Neuronal stem cell (in vitro differentiated cells): ENCODE measurements at regions not wholly inside any gene's neighbourhood (a gene's known extent, or its start where the extent isn't known, plus 50 kb on each side); places are given as distances from the start of the nearest gene placed in this dataset.
"Not testable (repeated sequence)": the region's sequence is repeated elsewhere in the genome, so short reads cannot be mapped to it uniquely, and the experiment has no call there.

ENCODE experiments used
- DNase-seq: peaks from one replicate; pipeline ENCODE4 v3.0.0-alpha.2; 2013; ENCODE audit warnings: low spot score
- H2AFZ ChIP-seq: one replicate; pipeline ENCODE4 v1.6.1; 2013; ENCODE audit warnings: mild to moderate bottlenecking, low read length, inconsistent platforms
- H2AK5ac ChIP-seq: 2 replicates; pipeline ENCODE4 v1.6.1; 2013; ENCODE audit warnings: low read depth, mild to moderate bottlenecking, inconsistent platforms, low read length, moderate library complexity, mixed read lengths
- H2BK120ac ChIP-seq: 2 replicates; pipeline ENCODE4 v1.6.1; 2013; ENCODE audit warnings: low read depth, mild to moderate bottlenecking, inconsistent platforms, low read length, moderate library complexity, mixed read lengths
- H2BK12ac ChIP-seq: one replicate; pipeline ENCODE4 v1.6.1; 2013; ENCODE audit warnings: low read length, inconsistent platforms
- H2BK15ac ChIP-seq: 2 replicates; pipeline ENCODE4 v1.6.1; 2013; ENCODE audit warnings: mild to moderate bottlenecking, low read length, inconsistent platforms, mixed read lengths
- H2BK5ac ChIP-seq: one replicate; pipeline ENCODE4 v1.6.1; 2013; ENCODE audit warnings: inconsistent platforms, mild to moderate bottlenecking, low read length, moderate library complexity
- H3K14ac ChIP-seq: one replicate; pipeline ENCODE4 v1.6.1; 2013; ENCODE audit warnings: low read length, inconsistent platforms
- H3K18ac ChIP-seq: 2 replicates; pipeline ENCODE4 v1.6.1; 2013; ENCODE audit warnings: low read length, inconsistent platforms
- H3K23ac ChIP-seq: 2 replicates; pipeline ENCODE4 v1.6.1; 2013; ENCODE audit warnings: low read depth, mild to moderate bottlenecking, mixed read lengths, low read length, inconsistent platforms; ENCODE audit not compliant: poor library complexity
- H3K27ac ChIP-seq: replicated peaks from 3 replicates; pipeline ENCODE4 v1.5.1; 2013; ENCODE audit warnings: low read length, inconsistent platforms
- H3K27me3 ChIP-seq, 3 experiments: 2 replicates each; pipeline ENCODE4 v1.6.1; 2013; ENCODE audit warnings: low read length in 3 of 3, mild to moderate bottlenecking in 2 of 3, inconsistent platforms in 1 of 3, low read depth in 1 of 3, mixed read lengths in 1 of 3, moderate library complexity in 1 of 3; ENCODE audit not compliant: control insufficient read depth in 3 of 3, insufficient read depth in 3 of 3
- H3K36me3 ChIP-seq, 2 donors: replicated peaks in 1 of 2; 2 replicates each; pipeline ENCODE4 v1.6.1; 2013; ENCODE audit warnings: low read length in 2 of 2; ENCODE audit not compliant: control insufficient read depth in 2 of 2, insufficient read depth in 2 of 2
- H3K4ac ChIP-seq: 2 replicates; pipeline ENCODE4 v1.6.1; 2013; ENCODE audit warnings: inconsistent platforms, mild to moderate bottlenecking, low read length, moderate library complexity
- H3K4me1 ChIP-seq, 2 donors: 1 replicate in 1 of 2; 2 replicates in 1 of 2; pipeline ENCODE4 v1.6.1; 2013; ENCODE audit warnings: low read length in 2 of 2, low read depth in 1 of 2; ENCODE audit not compliant: control insufficient read depth in 2 of 2, insufficient read depth in 1 of 2
- H3K4me2 ChIP-seq: one replicate; pipeline ENCODE4 v1.6.1; 2013; ENCODE audit warnings: mild to moderate bottlenecking, low read length, inconsistent platforms; ENCODE audit not compliant: insufficient read depth, poor library complexity, severe bottlenecking
- H3K4me3 ChIP-seq, 2 donors: 2 replicates each; pipeline ENCODE4 v1.5.1; 2013; ENCODE audit warnings: low read length in 2 of 2, mild to moderate bottlenecking in 2 of 2, inconsistent platforms in 1 of 2, moderate library complexity in 1 of 2
- H3K79me1 ChIP-seq: one replicate; pipeline ENCODE4 v1.6.1; 2013; ENCODE audit warnings: low read depth, mild to moderate bottlenecking, inconsistent platforms, low read length, moderate library complexity
- H3K9ac ChIP-seq: one replicate; pipeline ENCODE4 v1.6.1; 2013; ENCODE audit warnings: mild to moderate bottlenecking, low read depth, low read length, inconsistent platforms; ENCODE audit not compliant: poor library complexity
- H3K9me3 ChIP-seq, 2 donors: replicated peaks in 1 of 2; 2 replicates each; pipeline versions ENCODE3 to v1.6.1; 2013; ENCODE audit warnings: low read length in 2 of 2, mild to moderate bottlenecking in 2 of 2, inconsistent platforms in 1 of 2, low read depth in 1 of 2, mixed read lengths in 1 of 2, moderate library complexity in 1 of 2; ENCODE audit not compliant: control insufficient read depth in 2 of 2, insufficient read depth in 1 of 2
- H4K8ac ChIP-seq: one replicate; pipeline ENCODE4 v1.6.1; 2013; ENCODE audit warnings: low read depth, mild to moderate bottlenecking, inconsistent platforms, low read length, moderate library complexity
- H4K91ac ChIP-seq: one replicate; pipeline ENCODE4 v1.6.1; 2013; ENCODE audit warnings: low read length, low read depth, mild to moderate bottlenecking, inconsistent platforms; ENCODE audit not compliant: poor library complexity
- WGBS, 2 donors: extraction: QIAGEN DNeasy Blood & Tissue Kit; methylation state at CpG; one replicate each; pipeline ENCODE4 v1.1.7; 2013; ENCODE audit warnings: missing lambda C conversion rate in 2 of 2, mixed read lengths in 1 of 2; ENCODE audit not compliant: insufficient read length in 2 of 2, insufficient replicate concordance in 1 of 2; ENCODE audit errors: extremely low coverage in 2 of 2; 5-methylcytosine and 5-hydroxymethylcytosine counted together

DNA sequence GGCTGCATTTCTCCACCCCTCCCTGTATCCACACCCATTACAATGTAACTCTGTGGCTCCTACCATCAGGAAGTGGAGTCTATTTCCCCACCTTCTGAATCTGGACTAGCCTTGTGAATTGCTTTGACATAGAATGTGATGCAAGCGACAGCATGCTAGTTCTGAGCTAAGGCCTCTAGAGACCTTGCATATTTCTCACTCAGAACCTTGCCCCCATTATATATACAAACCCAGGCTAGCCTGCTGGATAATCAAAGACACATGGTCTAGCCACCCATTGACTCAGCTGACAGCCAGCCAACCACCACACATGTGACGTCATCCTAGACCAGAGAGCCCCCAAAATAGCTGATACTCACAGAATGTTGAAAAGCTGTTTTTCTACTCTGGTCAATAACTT is 77.9 kb downstream of the CCDC71L start:
- no peaks in the 10 kb centered on the region for H3K9me3 ChIP-seq
- no peak overlapping the region for H3K23ac ChIP-seq
- H3K18ac ChIP-seq, result no peak overlapping the region
- H2BK12ac ChIP-seq, result no peak overlapping the region
- no peak overlapping the region for H2AK5ac ChIP-seq
- H3K4me1 ChIP-seq, result peaks cover 0 to 2% of the 10 kb centered on the region in 2 donors
- H2BK15ac ChIP-seq, result no peak overlapping the region
- DNase-seq, result no peak
- H3K9ac ChIP-seq, result no peak overlapping the region
- no peaks in the 10 kb centered on the region for H3K79me1 ChIP-seq
- no peak overlapping the region for H3K4me3 ChIP-seq
- H4K8ac ChIP-seq, result no peak overlapping the region
- no CpG with 5 or more reads among the region's 2 CpGs for WGBS, 2 donors
- no peak overlapping the region for H4K91ac ChIP-seq
- no peak overlapping the region for H2BK5ac ChIP-seq
- H2AFZ ChIP-seq, result no peak overlapping the region
- H3K27me3 ChIP-seq, result no peaks in the 10 kb centered on the region
- H3K14ac ChIP-seq, result no peak overlapping the region
- no peaks in the 10 kb centered on the region for H3K36me3 ChIP-seq
- H3K27ac ChIP-seq, result no peak overlapping the region
- no peak overlapping the region for H3K4me2 ChIP-seq
- H3K4ac ChIP-seq, result no peak overlapping the region
- H2BK120ac ChIP-seq, result no peak overlapping the region

DNA sequence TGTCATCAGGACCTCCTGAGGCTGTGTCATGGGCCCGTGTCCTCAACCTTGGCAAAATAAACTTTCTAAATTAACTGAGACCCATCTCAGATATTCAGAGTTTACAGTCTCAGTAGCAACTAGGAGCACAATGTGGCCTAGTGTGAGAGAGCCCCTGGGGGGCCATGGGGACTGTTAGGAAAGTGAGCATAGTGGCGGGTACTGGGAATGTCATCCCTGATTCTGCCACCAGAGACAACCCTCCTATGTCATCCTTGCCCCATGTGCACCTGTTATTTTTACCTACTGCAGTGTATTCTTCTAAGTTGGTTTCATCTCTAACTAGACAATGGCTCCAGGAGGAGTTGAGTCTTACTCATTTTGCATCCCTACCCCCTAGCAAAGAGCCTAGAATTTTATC is 78.6 kb downstream of the CCDC71L start:
- no peak overlapping the region for H2BK5ac ChIP-seq
- no peak for DNase-seq
- H2BK15ac ChIP-seq, result no peak overlapping the region
- H3K4me3 ChIP-seq, result no peak overlapping the region
- no peak overlapping the region for H2BK120ac ChIP-seq
- no peak overlapping the region for H3K4me2 ChIP-seq
- no peaks in the 10 kb centered on the region for H3K79me1 ChIP-seq
- H3K27me3 ChIP-seq, result no peaks in the 10 kb centered on the region
- no peak overlapping the region for H2BK12ac ChIP-seq
- H3K14ac ChIP-seq, result no peak overlapping the region
- H2AFZ ChIP-seq, result no peak overlapping the region
- no peak overlapping the region for H3K23ac ChIP-seq
- no peak overlapping the region for H3K18ac ChIP-seq
- H3K4me1 ChIP-seq, result peaks cover 0 to 2% of the 10 kb centered on the region in 2 donors
- H2AK5ac ChIP-seq, result no peak overlapping the region
- no peak overlapping the region for H3K4ac ChIP-seq
- H3K27ac ChIP-seq, result no peak overlapping the region
- WGBS, 2 donors, result no CpG with 5 or more reads among the region's 2 CpGs
- H3K9me3 ChIP-seq, result no peaks in the 10 kb centered on the region
- H4K8ac ChIP-seq, result no peak overlapping the region
- H3K9ac ChIP-seq, result no peak overlapping the region
- no peaks in the 10 kb centered on the region for H3K36me3 ChIP-seq
- no peak overlapping the region for H4K91ac ChIP-seq

DNA sequence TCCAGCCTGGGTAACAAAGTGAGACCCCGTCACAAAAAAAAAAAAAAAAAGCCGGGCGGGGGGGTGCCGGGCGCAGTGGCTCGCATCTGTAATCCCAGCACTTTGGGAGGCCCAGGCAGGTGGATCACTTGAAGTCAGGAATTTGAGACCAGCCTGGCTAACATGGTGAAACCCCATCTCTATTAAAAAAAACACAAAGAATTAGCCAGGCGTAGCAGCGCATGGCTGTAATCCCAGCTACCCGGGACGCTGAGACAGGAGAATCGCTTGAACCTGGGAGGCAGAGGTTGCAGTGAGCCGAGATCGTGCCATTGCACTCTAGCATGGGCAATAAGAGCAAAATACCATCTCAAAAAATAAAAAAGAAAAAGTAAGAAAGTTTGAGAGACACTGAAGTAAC is 81.9 kb downstream of the CCDC71L start:
- H3K4ac ChIP-seq, H3K9ac ChIP-seq, H4K91ac ChIP-seq, H3K79me1 ChIP-seq, H3K4me2 ChIP-seq, H2AK5ac ChIP-seq, H2BK120ac ChIP-seq, H3K27ac ChIP-seq, H3K23ac ChIP-seq, H2BK5ac ChIP-seq, H3K27me3 ChIP-seq, H2BK15ac ChIP-seq, DNase-seq, H3K14ac ChIP-seq, H3K9me3 ChIP-seq, H3K4me3 ChIP-seq, H3K36me3 ChIP-seq, H3K18ac ChIP-seq, H2BK12ac ChIP-seq, H4K8ac ChIP-seq, H3K4me1 ChIP-seq, H2AFZ ChIP-seq: not testable (repeated sequence)
- no CpG with 5 or more reads among the region's 13 CpGs for WGBS, 2 donors

DNA sequence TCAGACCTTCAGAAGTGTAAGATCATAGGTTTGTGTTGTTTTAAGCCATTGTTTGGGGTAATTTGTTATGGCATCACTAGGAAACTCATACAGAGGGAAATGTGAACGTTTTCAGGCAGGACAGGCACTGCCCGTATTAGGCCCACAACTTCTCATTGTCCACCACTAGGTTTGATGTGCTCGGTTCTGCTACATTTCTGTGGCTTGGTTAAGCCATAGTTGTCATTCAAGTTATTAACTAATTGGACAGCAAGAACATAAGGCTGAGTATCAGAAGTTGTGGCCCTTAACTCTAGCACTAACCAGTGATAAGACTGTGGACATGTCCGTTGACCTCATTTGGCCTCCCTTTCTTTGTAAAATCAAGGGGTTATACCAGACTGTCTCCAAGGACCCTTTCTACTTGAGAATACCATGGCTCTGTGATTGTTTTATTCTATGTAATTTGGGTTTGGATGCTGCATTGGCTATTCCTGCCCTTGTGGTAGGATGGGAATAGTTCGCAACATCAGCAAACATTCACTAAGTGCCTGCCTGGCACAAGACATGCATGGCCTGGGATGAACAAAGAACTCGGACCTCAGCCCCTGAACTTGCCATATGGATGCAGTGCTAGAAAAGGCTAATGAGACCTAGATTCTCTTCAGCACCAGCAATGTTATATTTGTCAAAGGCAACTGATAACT is 85.7 kb downstream of the CCDC71L start:
- no peak overlapping the region for H3K18ac ChIP-seq
- DNase-seq, result no peak
- H2BK15ac ChIP-seq, result no peak overlapping the region
- H3K27me3 ChIP-seq, result peaks cover 0 to 5% (median 0%) of the 10 kb centered on the region in 3 experiments
- no peak overlapping the region for H3K14ac ChIP-seq
- H3K23ac ChIP-seq, result no peak overlapping the region
- no peak overlapping the region for H4K8ac ChIP-seq
- no CpG with 5 or more reads among the region's 6 CpGs for WGBS, 2 donors
- H3K9ac ChIP-seq, result no peak overlapping the region
- H3K9me3 ChIP-seq, result no peaks in the 10 kb centered on the region
- H3K4me2 ChIP-seq, result no peak overlapping the region
- H3K4ac ChIP-seq, result no peak overlapping the region
- no peak overlapping the region for H2AK5ac ChIP-seq
- no peak overlapping the region for H2BK12ac ChIP-seq
- no peaks in the 10 kb centered on the region for H3K36me3 ChIP-seq
- peaks cover 0 to 4% of the 10 kb centered on the region in 2 donors for H3K4me1 ChIP-seq
- H2AFZ ChIP-seq, result no peak overlapping the region
- no peak overlapping the region for H2BK5ac ChIP-seq
- no peak overlapping the region for H3K4me3 ChIP-seq
- H4K91ac ChIP-seq, result no peak overlapping the region
- H2BK120ac ChIP-seq, result no peak overlapping the region
- H3K79me1 ChIP-seq, result no peaks in the 10 kb centered on the region
- H3K27ac ChIP-seq, result no peak overlapping the region
